H9 (cell line): ENCODE measurements at regions not wholly inside any gene's neighbourhood (a gene's known extent, or its start where the extent isn't known, plus 50 kb on each side); places are given as distances from the start of the nearest gene placed in this dataset.

ENCODE experiments used
- DNase-seq: peaks from one replicate; pipeline ENCODE4 v3.0.0-alpha.2; 2017
- H2AFZ ChIP-seq: one replicate; pipeline ENCODE4 v1.6.1; 2013; ENCODE audit warnings: mild to moderate bottlenecking, low read length, control low read depth, moderate library complexity
- H2AK5ac ChIP-seq: 2 replicates; pipeline ENCODE4 v1.6.1; 2013; ENCODE audit warnings: low read length, control low read depth, mixed read lengths; ENCODE audit not compliant: insufficient read length
- H2BK120ac ChIP-seq: one replicate; pipeline ENCODE4 v1.6.1; 2013; ENCODE audit warnings: low read depth, mild to moderate bottlenecking, low read length, control low read depth, inconsistent platforms; ENCODE audit not compliant: poor library complexity, severe bottlenecking
- H2BK12ac ChIP-seq: 2 replicates; pipeline ENCODE4 v1.6.1; 2013; ENCODE audit warnings: low read length, control low read depth, mixed read lengths, low read depth; ENCODE audit not compliant: insufficient read length
- H2BK15ac ChIP-seq: 2 replicates; pipeline ENCODE4 v1.6.1; 2013; ENCODE audit warnings: low read depth, low read length, control low read depth
- H2BK20ac ChIP-seq: one replicate; pipeline ENCODE4 v1.6.1; 2013; ENCODE audit warnings: low read depth, mild to moderate bottlenecking, low read length, control low read depth, inconsistent platforms; ENCODE audit not compliant: poor library complexity, severe bottlenecking
- H2BK5ac ChIP-seq: 2 replicates; pipeline ENCODE4 v1.6.1; 2013; ENCODE audit warnings: low read length, control low read depth, mixed read lengths; ENCODE audit not compliant: insufficient read length
- H3K14ac ChIP-seq: 2 replicates; pipeline ENCODE4 v1.6.1; 2013; ENCODE audit warnings: low read length, control low read depth; ENCODE audit not compliant: insufficient read depth
- H3K18ac ChIP-seq: 2 replicates; pipeline ENCODE4 v1.6.1; 2013; ENCODE audit warnings: low read depth, mild to moderate bottlenecking, mixed read lengths, low read length, control low read depth; ENCODE audit not compliant: insufficient read length
- H3K23ac ChIP-seq: 2 replicates; pipeline ENCODE4 v1.6.1; 2013; ENCODE audit warnings: low read length, control low read depth, mixed read lengths, low read depth; ENCODE audit not compliant: insufficient read length
- H3K23me2 ChIP-seq: 2 replicates; pipeline ENCODE4 v1.6.1; 2013; ENCODE audit warnings: low read depth, mild to moderate bottlenecking, mixed read lengths, low read length, control low read depth; ENCODE audit not compliant: insufficient read length, poor library complexity, severe bottlenecking
- H3K27ac ChIP-seq: 2 replicates; pipeline ENCODE4 v1.5.1; 2013; ENCODE audit warnings: low read length, control low read depth, mixed read lengths, low read depth; ENCODE audit not compliant: insufficient read length
- H3K27me3 ChIP-seq: 2 replicates; pipeline ENCODE4 v1.6.1; 2013; ENCODE audit warnings: low read length, control low read depth, inconsistent platforms; ENCODE audit not compliant: insufficient read depth
- H3K4ac ChIP-seq: 2 replicates; pipeline ENCODE4 v1.6.1; 2013; ENCODE audit warnings: low read depth, mild to moderate bottlenecking, control low read depth, inconsistent platforms, low read length, moderate library complexity
- H3K4me1 ChIP-seq: 2 replicates; pipeline ENCODE4 v1.6.1; 2013; ENCODE audit warnings: low read length, control low read depth, inconsistent platforms; ENCODE audit not compliant: insufficient read depth
- H3K4me2 ChIP-seq: 2 replicates; pipeline ENCODE4 v1.6.1; 2013; ENCODE audit warnings: low read length, control low read depth, mixed read lengths; ENCODE audit not compliant: insufficient read length, insufficient read depth
- H3K56ac ChIP-seq: 2 replicates; pipeline ENCODE4 v1.6.1; 2013; ENCODE audit warnings: low read depth, mild to moderate bottlenecking, mixed read lengths, low read length, control low read depth; ENCODE audit not compliant: insufficient read length
- H3K79me1 ChIP-seq: 2 replicates; pipeline ENCODE4 v1.6.1; 2013; ENCODE audit warnings: low read depth, mild to moderate bottlenecking, moderate library complexity, low read length, control low read depth, inconsistent platforms; ENCODE audit not compliant: insufficient read depth, poor library complexity, severe bottlenecking
- H3K79me2 ChIP-seq: 2 replicates; pipeline ENCODE4 v1.6.1; 2013; ENCODE audit warnings: low read length, control low read depth, inconsistent platforms; ENCODE audit not compliant: insufficient read depth
- H3K9ac ChIP-seq: 2 replicates; pipeline ENCODE4 v1.6.1; 2013; ENCODE audit warnings: low read length, control low read depth, mixed read lengths; ENCODE audit not compliant: insufficient read length; ENCODE audit errors: extremely low read depth
- H3K9me3 ChIP-seq: one replicate; pipeline ENCODE4 v1.6.1; 2013; ENCODE audit warnings: low read depth, low read length, inconsistent platforms; ENCODE audit not compliant: control insufficient read depth
- H3T11ph ChIP-seq: one replicate; pipeline ENCODE4 v1.6.1; 2013; ENCODE audit warnings: mild to moderate bottlenecking, low read length, control low read depth, inconsistent platforms
- H4K20me1 ChIP-seq: one replicate; pipeline ENCODE4 v1.6.1; 2013; ENCODE audit not compliant: control insufficient read depth, insufficient read length, insufficient read depth
- H4K5ac ChIP-seq: 2 replicates; pipeline ENCODE4 v1.6.1; 2013; ENCODE audit warnings: low read depth, mild to moderate bottlenecking, mixed read lengths, low read length, control low read depth; ENCODE audit not compliant: insufficient read length
- H4K8ac ChIP-seq: replicated peaks from 2 replicates; pipeline ENCODE4 v1.6.1; 2013; ENCODE audit warnings: low read length, control low read depth, mixed read lengths, low read depth; ENCODE audit not compliant: insufficient read length
- H4K91ac ChIP-seq: 2 replicates; pipeline ENCODE4 v1.6.1; 2013; ENCODE audit warnings: low read depth, mild to moderate bottlenecking, moderate library complexity, mixed read lengths, low read length, control low read depth; ENCODE audit not compliant: insufficient read length
- H3K27ac Mint-ChIP-seq, 3 experiments: 2 replicates in 2 of 3; 3 replicates in 1 of 3; pipeline ENCODE4 v1.8.0; 2020 to 2021; ENCODE audit warnings: mixed read lengths in 3 of 3, mild to moderate bottlenecking in 1 of 3, moderate library complexity in 1 of 3
- H3K27me3 Mint-ChIP-seq: 2 replicates; pipeline ENCODE4 v1.8.0; 2021; ENCODE audit warnings: low read depth, mild to moderate bottlenecking, moderate library complexity, mixed read lengths
- H3K36me3 Mint-ChIP-seq, 3 experiments: 2 replicates in 2 of 3; 3 replicates in 1 of 3; pipeline ENCODE4 v1.8.0; 2020 to 2021; ENCODE audit warnings: low read depth in 3 of 3, mixed read lengths in 3 of 3; ENCODE audit not compliant: insufficient read depth in 1 of 3
- H3K4me1 Mint-ChIP-seq, 2 experiments: 2 replicates each; pipeline ENCODE4 v1.8.0; 2020; ENCODE audit warnings: mixed read lengths in 2 of 2
- H3K4me3 Mint-ChIP-seq, 2 experiments: 2 replicates in 1 of 2; 3 replicates in 1 of 2; pipeline ENCODE4 v1.8.0; 2020 to 2021; ENCODE audit warnings: mild to moderate bottlenecking in 2 of 2, mixed read lengths in 2 of 2, moderate library complexity in 1 of 2
- H3K9me3 Mint-ChIP-seq, 2 experiments: 2 replicates in 1 of 2; 3 replicates in 1 of 2; pipeline ENCODE4 v1.8.0; 2020; ENCODE audit warnings: mild to moderate bottlenecking in 2 of 2, mixed read lengths in 2 of 2, moderate library complexity in 1 of 2
- CTCF ChIP-seq: fragments of 200-600 bp; sonication (generic); conservative IDR thresholded peaks from 3 replicates; pipeline ENCODE4 v1.8.0; 2021; ENCODE audit warnings: antibody characterized with exemption, mild to moderate bottlenecking
- WGBS: extraction: QIAGEN DNeasy Blood & Tissue Kit; methylation state at CpG from one replicate; pipeline ENCODE4 v1.1.7; 2013; ENCODE audit warnings: missing lambda C conversion rate, low lambda C conversion rate, mixed read lengths; ENCODE audit not compliant: insufficient read length; ENCODE audit errors: extremely low coverage; 5-methylcytosine and 5-hydroxymethylcytosine counted together

- Histone ChIP-seq H3K18ac (no peak overlapping the region), H4K91ac (no peak overlapping the region), H2BK120ac (no peak overlapping the region), H3K4ac (no peak overlapping the region), H3K9ac (no peak overlapping the region), H4K5ac (no peak overlapping the region), H3K56ac (no peak overlapping the region), H3K27ac (no peak overlapping the region), H2AFZ (no peak overlapping the region), H2AK5ac (no peak overlapping the region), H3K79me1 (no peaks in the 10 kb centered on the region), H3K4me1 (no peaks in the 10 kb centered on the region), H3T11ph (no peak overlapping the region), H2BK15ac (no peak overlapping the region), H3K9me3 (no peaks in the 10 kb centered on the region), H3K23me2 (no peaks in the 10 kb centered on the region), H2BK20ac (no peak overlapping the region), H3K27me3 (no peaks in the 10 kb centered on the region), H2BK12ac (no peak overlapping the region), H3K4me2 (no peak overlapping the region), H3K14ac (no peak overlapping the region), H3K79me2 (no peaks in the 10 kb centered on the region), H3K23ac (no peak overlapping the region), H2BK5ac (no peak overlapping the region), H4K8ac (no peak overlapping the region), H4K20me1 (no peaks in the 10 kb centered on the region)
- no peaks in the 10 kb centered on the region; a peak in 1 of 5 replicates for H3K9me3 Mint-ChIP-seq
- no peak for TF ChIP-seq CTCF
- no peaks in the 10 kb centered on the region for H3K4me1 Mint-ChIP-seq
- no peaks in the 10 kb centered on the region for H3K27me3 Mint-ChIP-seq
- no peaks in the 10 kb centered on the region; a peak in 1 of 7 replicates for H3K36me3 Mint-ChIP-seq
- no peak for DNase-seq
- WGBS, result no CpG with 5 or more reads among the region's 1 CpG
- no peak overlapping the region for H3K4me3 Mint-ChIP-seq
- H3K27ac Mint-ChIP-seq, result no peak overlapping the region; a peak in 1 of 7 replicates
Measured at GRCh38 chr4:111449657-111450056, 695.6 kb upstream of the FAM241A start.
